GM23338 (cell line): ENCODE measurements at regions not wholly inside any gene's neighbourhood (a gene's known extent, or its start where the extent isn't known, plus 50 kb on each side); places are given as distances from the start of the nearest gene placed in this dataset.

Source experiments
- ATAC-seq: fragments of 200-7000 bp; cut with Tn5 transposase; 3 replicates; pipeline ENCODE4 v1.9.1; 2020
- DNase-seq: peaks from one replicate; pipeline ENCODE4 v3.0.0-alpha.2; 2015; ENCODE audit warnings: low spot score
- H2AFZ ChIP-seq: fragments of 200-600 bp; sonication (generic); 2 replicates; pipeline ENCODE4 v1.8.0; 2016; ENCODE audit warnings: antibody characterized with exemption, mild to moderate bottlenecking, moderate library complexity
- H3F3A ChIP-seq: fragments of 200-600 bp; sonication (generic); replicated peaks from 2 replicates; pipeline ENCODE4 v1.8.0; 2017; ENCODE audit warnings: antibody characterized with exemption, mixed run types, low read depth
- H3K27ac ChIP-seq: fragments of 200-600 bp; sonication (generic); 2 replicates; pipeline ENCODE4 v1.6.1; 2016; ENCODE audit warnings: low read depth
- H3K27me3 ChIP-seq: fragments of 200-600 bp; sonication (generic); 2 replicates; pipeline ENCODE4 v1.8.0; 2016; ENCODE audit warnings: mild to moderate bottlenecking, mixed run types, moderate library complexity; ENCODE audit not compliant: insufficient read depth
- H3K36me3 ChIP-seq: fragments of 200-600 bp; sonication (generic); 2 replicates; pipeline ENCODE4 v1.8.0; 2016; ENCODE audit warnings: mild to moderate bottlenecking; ENCODE audit not compliant: insufficient read depth
- H3K4me1 ChIP-seq: fragments of 200-600 bp; sonication (generic); 2 replicates; pipeline ENCODE4 v1.8.0; 2016; ENCODE audit warnings: mild to moderate bottlenecking, moderate library complexity; ENCODE audit not compliant: insufficient read depth
- H3K4me2 ChIP-seq: fragments of 200-600 bp; sonication (generic); 2 replicates; pipeline ENCODE4 v1.7.1; 2017; ENCODE audit warnings: mixed run types
- H3K4me3 ChIP-seq: fragments of 200-600 bp; sonication (generic); 2 replicates; pipeline ENCODE4 v1.6.1; 2016; ENCODE audit warnings: mixed run types
- H3K79me2 ChIP-seq: fragments of 200-600 bp; sonication (generic); replicated peaks from 2 replicates; pipeline ENCODE4 v1.8.0; 2017; ENCODE audit warnings: mild to moderate bottlenecking; ENCODE audit not compliant: insufficient read depth
- H3K9me2 ChIP-seq: fragments of 200-600 bp; sonication (generic); 2 replicates; pipeline ENCODE4 v1.8.0; 2017; ENCODE audit not compliant: insufficient read depth
- H4K20me1 ChIP-seq: fragments of 200-600 bp; sonication (generic); replicated peaks from 2 replicates; pipeline ENCODE4 v1.8.0; 2017; ENCODE audit warnings: mild to moderate bottlenecking; ENCODE audit not compliant: insufficient read depth
- H3K27ac Mint-ChIP-seq: 2 replicates; pipeline ENCODE4 v1.8.0; 2020; ENCODE audit warnings: inconsistent platforms, mild to moderate bottlenecking, moderate library complexity, mixed read lengths
- H3K27me3 Mint-ChIP-seq: 3 replicates; pipeline ENCODE4 v1.8.0; 2022; ENCODE audit warnings: low read depth, mild to moderate bottlenecking, moderate library complexity, mixed read lengths, inconsistent platforms; ENCODE audit not compliant: insufficient read depth, poor library complexity
- H3K36me3 Mint-ChIP-seq: 3 replicates; pipeline ENCODE4 v1.8.0; 2021; ENCODE audit warnings: low read depth, mild to moderate bottlenecking, inconsistent platforms, moderate library complexity, mixed read lengths
- H3K4me1 Mint-ChIP-seq: 3 replicates; pipeline ENCODE4 v1.8.0; 2020; ENCODE audit warnings: mild to moderate bottlenecking, inconsistent platforms, mixed read lengths
- H3K4me3 Mint-ChIP-seq: 3 replicates; pipeline ENCODE4 v1.8.0; 2021; ENCODE audit warnings: moderate library complexity, mild to moderate bottlenecking, inconsistent platforms, mixed read lengths
- H3K9me3 Mint-ChIP-seq: 3 replicates; pipeline ENCODE4 v1.8.0; 2020; ENCODE audit warnings: moderate library complexity, mild to moderate bottlenecking, inconsistent platforms, mixed read lengths
- CREB1 ChIP-seq: fragments of 250-450 bp; sonication (Bioruptor Pico); IDR thresholded peaks from 2 replicates; pipeline ENCODE4 v1.5.0; 2020; ENCODE audit warnings: low read depth, mild to moderate bottlenecking, moderate library complexity
- EZH2 ChIP-seq: fragments of 200-600 bp; sonication (generic); IDR thresholded peaks from one replicate; pipeline ENCODE4 v1.8.0; 2017; ENCODE audit warnings: antibody characterized with exemption, mild to moderate bottlenecking, low read depth; ENCODE audit not compliant: unreplicated experiment
- EZH2phosphoT487 ChIP-seq: fragments of 200-600 bp; sonication (generic); IDR thresholded peaks from one replicate; pipeline ENCODE4 v1.8.1; 2018; ENCODE audit warnings: antibody characterized with exemption; ENCODE audit not compliant: unreplicated experiment
- JUNB ChIP-seq: IDR thresholded peaks from one replicate; pipeline ENCODE4 v1.6.1; 2016; ENCODE audit warnings: antibody characterized with exemption; ENCODE audit not compliant: unreplicated experiment
- NANOG ChIP-seq: IDR thresholded peaks from 2 replicates; pipeline ENCODE4 v1.6.1; 2016; ENCODE audit warnings: antibody characterized with exemption, borderline replicate concordance
- POLR2AphosphoS5 ChIP-seq: IDR thresholded peaks from 2 replicates; pipeline ENCODE4 v1.6.1; 2016; ENCODE audit warnings: antibody characterized with exemption, low read depth
- STAT1 ChIP-seq: IDR thresholded peaks from one replicate; pipeline ENCODE4 v1.6.1; 2016; ENCODE audit warnings: antibody characterized with exemption; ENCODE audit not compliant: unreplicated experiment
- ZNF114 ChIP-seq: fragments of 250-450 bp; sonication (Bioruptor Pico); IDR thresholded peaks from 2 replicates; pipeline ENCODE4 v1.5.0; 2020; ENCODE audit warnings: mild to moderate bottlenecking, moderate library complexity
- ZNF331 ChIP-seq: fragments of 250-450 bp; sonication (Bioruptor Pico); IDR thresholded peaks from 2 replicates; pipeline ENCODE4 v1.5.0; 2020; ENCODE audit warnings: low read depth, mild to moderate bottlenecking, moderate library complexity
- TF ChIP-seq, protein P1 (sequence below), 2 experiments: fragments of 200-600 bp in 1 of 2; sonication (generic) in 1 of 2; conservative IDR thresholded peaks; 2 replicates each; pipeline versions ENCODE4 v1.5.1 to v1.6.1; 2016 to 2017; ENCODE audit warnings: antibody characterized with exemption in 2 of 2, low read depth in 2 of 2, mild to moderate bottlenecking in 2 of 2, moderate library complexity in 1 of 2
- TF ChIP-seq, protein P2 (sequence below): IDR thresholded peaks from 2 replicates; pipeline ENCODE4 v1.6.1; 2016; ENCODE audit warnings: antibody characterized with exemption
- TF ChIP-seq, protein P3 (sequence below): IDR thresholded peaks from one replicate; pipeline ENCODE4 v1.6.1; 2018; ENCODE audit warnings: antibody characterized with exemption; ENCODE audit not compliant: unreplicated experiment

DNA sequence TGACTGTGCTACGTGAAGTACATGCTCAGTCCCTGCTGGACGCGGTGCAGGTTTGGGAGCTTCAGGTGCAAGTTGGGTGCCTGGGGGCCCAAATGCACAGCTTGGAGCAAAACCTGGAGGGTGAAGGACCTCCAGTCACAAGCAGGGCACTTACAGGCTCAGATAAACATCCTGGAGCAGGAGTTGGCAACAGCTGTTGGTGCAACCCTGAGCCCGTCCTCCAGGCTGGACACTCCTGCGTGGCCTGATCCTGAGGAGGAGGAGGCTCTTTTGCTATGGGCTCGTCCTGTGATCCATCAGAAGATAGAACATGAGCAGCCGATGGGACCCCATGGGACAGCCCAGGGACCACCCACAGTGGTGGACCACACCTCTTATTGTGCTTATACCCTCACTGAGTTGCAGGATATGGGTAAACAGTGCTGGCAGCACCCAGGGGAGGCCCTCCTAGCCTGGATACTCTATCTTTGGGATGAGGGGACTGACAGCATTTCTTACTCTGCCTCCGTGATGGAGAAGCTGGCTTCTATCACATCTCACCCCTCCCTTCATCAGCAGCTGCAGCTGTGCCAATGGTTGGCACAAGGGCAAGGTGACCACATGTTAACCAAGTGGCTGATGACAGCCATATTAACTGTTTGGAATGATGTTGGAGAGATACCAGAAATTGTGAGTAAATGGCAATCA, 301.6 kb downstream of the ZPLD1 start (continued):
- TF ChIP-seq, protein P1, sequence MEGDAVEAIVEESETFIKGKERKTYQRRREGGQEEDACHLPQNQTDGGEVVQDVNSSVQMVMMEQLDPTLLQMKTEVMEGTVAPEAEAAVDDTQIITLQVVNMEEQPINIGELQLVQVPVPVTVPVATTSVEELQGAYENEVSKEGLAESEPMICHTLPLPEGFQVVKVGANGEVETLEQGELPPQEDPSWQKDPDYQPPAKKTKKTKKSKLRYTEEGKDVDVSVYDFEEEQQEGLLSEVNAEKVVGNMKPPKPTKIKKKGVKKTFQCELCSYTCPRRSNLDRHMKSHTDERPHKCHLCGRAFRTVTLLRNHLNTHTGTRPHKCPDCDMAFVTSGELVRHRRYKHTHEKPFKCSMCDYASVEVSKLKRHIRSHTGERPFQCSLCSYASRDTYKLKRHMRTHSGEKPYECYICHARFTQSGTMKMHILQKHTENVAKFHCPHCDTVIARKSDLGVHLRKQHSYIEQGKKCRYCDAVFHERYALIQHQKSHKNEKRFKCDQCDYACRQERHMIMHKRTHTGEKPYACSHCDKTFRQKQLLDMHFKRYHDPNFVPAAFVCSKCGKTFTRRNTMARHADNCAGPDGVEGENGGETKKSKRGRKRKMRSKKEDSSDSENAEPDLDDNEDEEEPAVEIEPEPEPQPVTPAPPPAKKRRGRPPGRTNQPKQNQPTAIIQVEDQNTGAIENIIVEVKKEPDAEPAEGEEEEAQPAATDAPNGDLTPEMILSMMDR (conservative IDR thresholded peaks at IDR 0.05; ENCODE audit: low read depth in 2 of 2), result no peak
- no peak for TF ChIP-seq ZNF114 (CRISPR knock-in tag)
- no peak for TF ChIP-seq EZH2
- no peak for TF ChIP-seq NANOG
- TF ChIP-seq POLR2AphosphoS5, result no peak
- no peak for TF ChIP-seq JUNB
- TF ChIP-seq, protein P2, sequence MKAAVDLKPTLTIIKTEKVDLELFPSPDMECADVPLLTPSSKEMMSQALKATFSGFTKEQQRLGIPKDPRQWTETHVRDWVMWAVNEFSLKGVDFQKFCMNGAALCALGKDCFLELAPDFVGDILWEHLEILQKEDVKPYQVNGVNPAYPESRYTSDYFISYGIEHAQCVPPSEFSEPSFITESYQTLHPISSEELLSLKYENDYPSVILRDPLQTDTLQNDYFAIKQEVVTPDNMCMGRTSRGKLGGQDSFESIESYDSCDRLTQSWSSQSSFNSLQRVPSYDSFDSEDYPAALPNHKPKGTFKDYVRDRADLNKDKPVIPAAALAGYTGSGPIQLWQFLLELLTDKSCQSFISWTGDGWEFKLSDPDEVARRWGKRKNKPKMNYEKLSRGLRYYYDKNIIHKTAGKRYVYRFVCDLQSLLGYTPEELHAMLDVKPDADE, result no peak
- no peak for TF ChIP-seq CREB1 (CRISPR knock-in tag)
- TF ChIP-seq EZH2phosphoT487, result no peak

DNA sequence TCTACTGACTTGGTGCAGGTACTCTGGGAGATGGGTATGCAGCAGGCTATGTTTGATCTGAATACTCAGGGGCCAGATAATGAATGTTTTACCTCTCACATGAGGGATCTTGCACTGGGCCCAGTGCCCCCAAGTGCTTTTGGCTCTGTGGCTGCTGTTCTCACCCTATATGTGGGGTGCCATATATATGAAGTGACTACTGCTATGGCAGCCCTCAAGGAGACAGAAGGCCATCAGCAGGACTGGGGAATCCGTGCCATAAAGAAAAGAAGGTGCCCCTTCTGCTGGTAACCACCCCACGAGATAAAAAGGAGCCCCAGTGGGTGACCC, 302.1 kb downstream of the ZPLD1 start:
- H3K79me2 ChIP-seq, result no peaks in the 10 kb centered on the region
- no peaks in the 10 kb centered on the region for H3K36me3 ChIP-seq
- no peak overlapping the region for H3K4me2 ChIP-seq
- H3K9me3 Mint-ChIP-seq, result no peaks in the 10 kb centered on the region
- peaks cover 4% of the 10 kb centered on the region for H3K27me3 Mint-ChIP-seq
- 0 out of 3 replicates have a peak, but pooled peaks cover 4% of the 10 kb centered on the region for H3K36me3 Mint-ChIP-seq
- H3K4me3 Mint-ChIP-seq, result no peak overlapping the region
- peaks cover 21% of the 10 kb centered on the region for H3K4me1 Mint-ChIP-seq
- H3K4me3 ChIP-seq, result no peak overlapping the region
- no peak for TF ChIP-seq NANOG
- no peak for TF ChIP-seq ZNF331 (CRISPR knock-in tag)
- TF ChIP-seq, protein P3, sequence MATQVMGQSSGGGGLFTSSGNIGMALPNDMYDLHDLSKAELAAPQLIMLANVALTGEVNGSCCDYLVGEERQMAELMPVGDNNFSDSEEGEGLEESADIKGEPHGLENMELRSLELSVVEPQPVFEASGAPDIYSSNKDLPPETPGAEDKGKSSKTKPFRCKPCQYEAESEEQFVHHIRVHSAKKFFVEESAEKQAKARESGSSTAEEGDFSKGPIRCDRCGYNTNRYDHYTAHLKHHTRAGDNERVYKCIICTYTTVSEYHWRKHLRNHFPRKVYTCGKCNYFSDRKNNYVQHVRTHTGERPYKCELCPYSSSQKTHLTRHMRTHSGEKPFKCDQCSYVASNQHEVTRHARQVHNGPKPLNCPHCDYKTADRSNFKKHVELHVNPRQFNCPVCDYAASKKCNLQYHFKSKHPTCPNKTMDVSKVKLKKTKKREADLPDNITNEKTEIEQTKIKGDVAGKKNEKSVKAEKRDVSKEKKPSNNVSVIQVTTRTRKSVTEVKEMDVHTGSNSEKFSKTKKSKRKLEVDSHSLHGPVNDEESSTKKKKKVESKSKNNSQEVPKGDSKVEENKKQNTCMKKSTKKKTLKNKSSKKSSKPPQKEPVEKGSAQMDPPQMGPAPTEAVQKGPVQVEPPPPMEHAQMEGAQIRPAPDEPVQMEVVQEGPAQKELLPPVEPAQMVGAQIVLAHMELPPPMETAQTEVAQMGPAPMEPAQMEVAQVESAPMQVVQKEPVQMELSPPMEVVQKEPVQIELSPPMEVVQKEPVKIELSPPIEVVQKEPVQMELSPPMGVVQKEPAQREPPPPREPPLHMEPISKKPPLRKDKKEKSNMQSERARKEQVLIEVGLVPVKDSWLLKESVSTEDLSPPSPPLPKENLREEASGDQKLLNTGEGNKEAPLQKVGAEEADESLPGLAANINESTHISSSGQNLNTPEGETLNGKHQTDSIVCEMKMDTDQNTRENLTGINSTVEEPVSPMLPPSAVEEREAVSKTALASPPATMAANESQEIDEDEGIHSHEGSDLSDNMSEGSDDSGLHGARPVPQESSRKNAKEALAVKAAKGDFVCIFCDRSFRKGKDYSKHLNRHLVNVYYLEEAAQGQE, result no peak
- no peak for TF ChIP-seq POLR2AphosphoS5
- TF ChIP-seq EZH2, result no peak
- TF ChIP-seq STAT1, result no peak
- H3K4me1 ChIP-seq, result peaks cover 13% of the 10 kb centered on the region
- H4K20me1 ChIP-seq, result no peaks in the 10 kb centered on the region
- no peaks in the 10 kb centered on the region for H3K27me3 ChIP-seq
- H3K9me2 ChIP-seq, result peaks cover 22% of the 10 kb centered on the region
- ATAC-seq (no peak), DNase-seq (no peak)
- H3K27ac ChIP-seq, result no peak overlapping the region
- H3F3A ChIP-seq, result no peaks in the 10 kb centered on the region
- no peak overlapping the region for H3K27ac Mint-ChIP-seq
- no peak overlapping the region for H2AFZ ChIP-seq
